ENCODE measurements at regions not wholly inside any gene's neighbourhood (a gene's known extent, or its start where the extent isn't known, plus 50 kb on each side); places are given as distances from the start of the nearest gene placed in this dataset.
A peak's percentile ranks its signal among the peaks of the same experiment; 100 is the strongest.

DNA sequence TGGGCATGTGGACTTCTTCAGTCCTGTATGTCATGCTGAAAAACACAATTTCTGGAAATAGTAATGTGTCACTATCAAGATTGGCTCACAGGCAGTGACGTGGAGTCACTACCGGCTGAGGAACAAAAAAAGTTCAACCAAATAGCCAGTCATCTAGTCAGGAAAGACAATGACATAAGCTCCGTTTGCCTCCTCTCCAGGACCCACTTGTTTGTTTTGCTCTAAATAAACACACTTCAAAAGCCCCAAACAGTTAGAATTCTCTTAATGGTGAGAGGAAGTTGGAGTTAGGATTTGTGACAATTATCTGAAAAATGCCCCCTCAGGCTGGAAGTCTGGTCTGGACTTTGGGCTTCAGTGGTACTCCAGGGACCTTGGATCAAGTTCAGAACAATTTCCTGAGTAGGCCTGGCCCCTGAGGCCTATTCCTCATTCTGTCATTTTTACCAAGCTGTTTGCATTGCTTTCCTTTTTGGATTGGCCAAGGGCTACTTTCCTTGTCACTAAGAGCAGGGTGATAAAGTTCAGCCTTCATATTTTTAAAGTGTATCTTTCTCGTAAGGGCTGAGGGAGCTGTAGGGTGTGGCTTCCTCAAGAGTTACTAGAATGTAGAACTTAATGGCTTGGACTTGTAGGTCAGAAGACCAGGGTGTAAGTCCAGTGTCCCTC, 98.9 kb downstream of the EOMES start (continued):
- TF ChIP-seq KIAA2018 (CRISPR knock-in tag; IDR thresholded peaks at IDR 0.05; ENCODE audit: borderline replicate concordance) (no peak), SOX13 (IDR thresholded peaks at IDR 0.05) (peak; percentile 82), SOX13 (CRISPR knock-in tag; conservative IDR thresholded peaks at IDR 0.05 in 1 of 2, IDR thresholded peaks at IDR 0.05 in 1 of 2) (peak in 1 of 2 experiments; percentile 94; a peak in 2 of 4 replicates), DMTF1 (CRISPR knock-in tag; IDR thresholded peaks at IDR 0.05) (no peak), MBD4 (IDR thresholded peaks at IDR 0.05; ENCODE audit: borderline replicate concordance, low read length) (no peak), RXRA (CRISPR knock-in tag; IDR thresholded peaks at IDR 0.05) (no peak), ZNF329 (CRISPR knock-in tag; IDR thresholded peaks at IDR 0.05; ENCODE audit: low read depth) (no peak), ELF1 (CRISPR knock-in tag; IDR thresholded peaks at IDR 0.05) (peak; percentile 26; the same call in 1 of the 2 replicates), NR3C1 (CRISPR knock-in tag; IDR thresholded peaks at IDR 0.05) (no peak), HHEX (CRISPR knock-in tag; IDR thresholded peaks at IDR 0.05) (0 out of 2 replicates have a peak, but pooled peaks have one; percentile 43), ZNF17 (CRISPR knock-in tag; IDR thresholded peaks at IDR 0.05) (no peak), PHF20 (CRISPR knock-in tag; IDR thresholded peaks at IDR 0.05) (no peak), PAF1 (CRISPR knock-in tag; IDR thresholded peaks at IDR 0.05) (no peak), NFKB2 (CRISPR knock-in tag; IDR thresholded peaks at IDR 0.05; ENCODE audit: borderline replicate concordance) (no peak), ZNF335 (CRISPR knock-in tag; IDR thresholded peaks at IDR 0.05) (no peak), ZFP36L2 (CRISPR knock-in tag; IDR thresholded peaks at IDR 0.05) (no peak), ZNF780A (CRISPR knock-in tag; IDR thresholded peaks at IDR 0.05) (no peak)
- TF ChIP-seq, protein P1, sequence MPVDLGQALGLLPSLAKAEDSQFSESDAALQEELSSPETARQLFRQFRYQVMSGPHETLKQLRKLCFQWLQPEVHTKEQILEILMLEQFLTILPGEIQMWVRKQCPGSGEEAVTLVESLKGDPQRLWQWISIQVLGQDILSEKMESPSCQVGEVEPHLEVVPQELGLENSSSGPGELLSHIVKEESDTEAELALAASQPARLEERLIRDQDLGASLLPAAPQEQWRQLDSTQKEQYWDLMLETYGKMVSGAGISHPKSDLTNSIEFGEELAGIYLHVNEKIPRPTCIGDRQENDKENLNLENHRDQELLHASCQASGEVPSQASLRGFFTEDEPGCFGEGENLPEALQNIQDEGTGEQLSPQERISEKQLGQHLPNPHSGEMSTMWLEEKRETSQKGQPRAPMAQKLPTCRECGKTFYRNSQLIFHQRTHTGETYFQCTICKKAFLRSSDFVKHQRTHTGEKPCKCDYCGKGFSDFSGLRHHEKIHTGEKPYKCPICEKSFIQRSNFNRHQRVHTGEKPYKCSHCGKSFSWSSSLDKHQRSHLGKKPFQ (CRISPR knock-in tag; IDR thresholded peaks at IDR 0.05; ENCODE audit: insufficient replicate concordance): no peak
- TF ChIP-seq, protein P2, sequence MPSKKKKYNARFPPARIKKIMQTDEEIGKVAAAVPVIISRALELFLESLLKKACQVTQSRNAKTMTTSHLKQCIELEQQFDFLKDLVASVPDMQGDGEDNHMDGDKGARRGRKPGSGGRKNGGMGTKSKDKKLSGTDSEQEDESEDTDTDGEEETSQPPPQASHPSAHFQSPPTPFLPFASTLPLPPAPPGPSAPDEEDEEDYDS (CRISPR knock-in tag; IDR thresholded peaks at IDR 0.05): no peak
